Right lobe of liver (tissue), 6 donors: ENCODE measurements at regions not wholly inside any gene's neighbourhood (a gene's known extent, or its start where the extent isn't known, plus 50 kb on each side); places are given as distances from the start of the nearest gene placed in this dataset.

Experiments
- ATAC-seq, 4 donors: fragments of 200-7000 bp; cut with Tn5 transposase; one replicate each; pipeline ENCODE4 v1.9.1; 2020; ENCODE audit warnings: mild to moderate bottlenecking in 4 of 4, moderate library complexity in 4 of 4
- DNase-seq, 3 donors: peaks; one replicate each; pipeline ENCODE4 v3.0.0-alpha.2; 2020
- H3K27ac ChIP-seq, 3 donors: fragments of 200-600 bp; one replicate each; pipeline ENCODE4 v1.8.0; 2022
- H3K27me3 ChIP-seq, 2 donors: fragments of 200-600 bp; one replicate each; pipeline ENCODE4 v1.8.0; 2022
- H3K36me3 ChIP-seq, 4 donors: fragments of 200-600 bp; sonication (generic) in 1 of 4; one replicate each; pipeline versions ENCODE4 v1.5.1 to v1.8.0; 2017 to 2022; ENCODE audit warnings: control low read depth in 1 of 4
- H3K4me1 ChIP-seq, 4 donors: fragments of 200-600 bp; sonication (generic) in 1 of 4; one replicate each; pipeline versions ENCODE4 v1.5.1 to v1.8.0; 2017 to 2022; ENCODE audit warnings: control low read depth in 1 of 4
- H3K4me3 ChIP-seq, 3 donors: fragments of 200-600 bp; one replicate each; pipeline ENCODE4 v1.8.0; 2022
- H3K9me3 ChIP-seq, 4 donors: fragments of 200-600 bp; sonication (generic) in 1 of 4; one replicate each; pipeline versions ENCODE4 v1.5.1 to v1.8.0; 2017 to 2022; ENCODE audit warnings: control low read depth in 1 of 4
- CTCF ChIP-seq, 4 donors: fragments of 200-600 bp in 3 of 4; fragments of 450-650 bp in 1 of 4; IDR thresholded peaks; one replicate each; pipeline versions ENCODE4 v1.5.1 to v1.8.0; 2016 to 2022; ENCODE audit warnings: antibody characterized with exemption in 4 of 4, mild to moderate bottlenecking in 2 of 4
- POLR2A ChIP-seq: fragments of 450-650 bp; IDR thresholded peaks from one replicate; pipeline ENCODE4 v1.6.1; 2017; ENCODE audit warnings: antibody characterized with exemption, mild to moderate bottlenecking
- WGBS: methylation state at CpG from one replicate; pipeline ENCODE4 v1.1.6; 2018; ENCODE audit warnings: low coverage, low lambda C conversion rate; ENCODE audit not compliant: insufficient coverage; ENCODE audit errors: missing lambda C conversion rate; 5-methylcytosine and 5-hydroxymethylcytosine counted together
- intact Hi-C, 2 donors: fragments of 100-400 bp; cut with DNase I; formaldehyde crosslinking; loops; one replicate each; pipeline versions ENCODE4 v1.11.2 to v1.14.1; 2022
- donor health status: DM: no; HTN: yes; CAD: no.
- donor health status: DM: no; HTN: no; CAD: no.
- donor health status: DM: no; HTN: no; CAD: no.
- donor health status: DM: no; HTN: yes; CAD: no.
- donor health status: DM: no; HTN: yes; CAD: no.

- H3K27ac ChIP-seq, result no peak overlapping the region
- no peaks in the 10 kb centered on the region for H3K27me3 ChIP-seq
- WGBS, result 61% methylated on average over 15 of the region's 15 CpGs
- TF ChIP-seq POLR2A, result no peak
- TF ChIP-seq CTCF (IDR thresholded peaks at IDR 0.05), result no peak
- ATAC-seq (no peak), DNase-seq (no peak)
- H3K4me3 ChIP-seq, result no peak overlapping the region
- no peaks in the 10 kb centered on the region for H3K36me3 ChIP-seq
- intact Hi-C loops, result no loop called here
- no peaks in the 10 kb centered on the region for H3K4me1 ChIP-seq
- H3K9me3 ChIP-seq, result no peaks in the 10 kb centered on the region
Observed at GRCh38 chr19:30293051-30293785, 79.0 kb upstream of the ZNF536 start.

- TF ChIP-seq CTCF (IDR thresholded peaks at IDR 0.05) (no peak), POLR2A (no peak)
- no peak overlapping the region for H3K4me3 ChIP-seq
- H3K27me3 ChIP-seq, result no peaks in the 10 kb centered on the region
- intact Hi-C loops, result no loop called here
- H3K36me3 ChIP-seq, result no peaks in the 10 kb centered on the region
- no peak overlapping the region for H3K27ac ChIP-seq
- DNase-seq (no peak), ATAC-seq (no peak)
- H3K9me3 ChIP-seq, result no peaks in the 10 kb centered on the region
- 71% methylated on average over 3 of the region's 9 CpGs for WGBS
- no peaks in the 10 kb centered on the region for H3K4me1 ChIP-seq
Observed at GRCh38 chr19:30297969-30298368, 74.2 kb upstream of the ZNF536 start.

- no peak for ATAC-seq
- H3K4me3 ChIP-seq, result no peak overlapping the region
- no peaks in the 10 kb centered on the region for H3K36me3 ChIP-seq
- no peak for DNase-seq
- H3K9me3 ChIP-seq, result no peaks in the 10 kb centered on the region
- no peaks in the 10 kb centered on the region for H3K27me3 ChIP-seq
- intact Hi-C loops, result no loop called here
- TF ChIP-seq POLR2A (no peak), CTCF (IDR thresholded peaks at IDR 0.05) (no peak)
- H3K27ac ChIP-seq, result no peak overlapping the region
- H3K4me1 ChIP-seq, result no peaks in the 10 kb centered on the region
- WGBS, result 67% methylated on average over 9 of the region's 10 CpGs
Observed at GRCh38 chr19:30303131-30303654, 69.0 kb upstream of the ZNF536 start.

- Histone ChIP-seq H3K27ac (no peak overlapping the region), H3K4me3 (no peak overlapping the region), H3K36me3 (no peaks in the 10 kb centered on the region), H3K27me3 (no peaks in the 10 kb centered on the region), H3K4me1 (no peaks in the 10 kb centered on the region), H3K9me3 (no peaks in the 10 kb centered on the region)
- WGBS, result 41% methylated on average over 4 of the region's 6 CpGs
- no peak for TF ChIP-seq CTCF (IDR thresholded peaks at IDR 0.05)
- no peak for TF ChIP-seq POLR2A
- ATAC-seq, result no peak
- no peak for DNase-seq
- intact Hi-C loops, result no loop called here
Observed at GRCh38 chr19:30304540-30304939, 67.6 kb upstream of the ZNF536 start.
